GM21447 (cell line): ENCODE measurements at regions not wholly inside any gene's neighbourhood (a gene's known extent, or its start where the extent isn't known, plus 50 kb on each side); places are given as distances from the start of the nearest gene placed in this dataset.
A peak's percentile ranks its signal among the peaks of the same experiment; 100 is the strongest.
"Not testable (repeated sequence)": the region's sequence is repeated elsewhere in the genome, so short reads cannot be mapped to it uniquely, and the experiment has no call there.

Experiments used
- ATAC-seq: cut with Tn5 transposase; IDR thresholded peaks from one replicate; pipeline ENCODE4 v1.9.1; 2021; ENCODE audit not compliant: unreplicated experiment

- ATAC-seq: no peak
These were observed 378.4 kb downstream of the BTG1 start for GRCh38 chr12:91767237-91767636.

- no peak for ATAC-seq
These were observed 379.2 kb downstream of the BTG1 start for GRCh38 chr12:91766454-91766853.

GRCh38 chr12:91763654-91764370, 381.8 kb downstream of the BTG1 start:
- no peak for ATAC-seq

- ATAC-seq: no peak
These were observed 392.0 kb downstream of the BTG1 start for GRCh38 chr12:91753649-91754048.

- no peak for ATAC-seq
These were observed 398.7 kb downstream of the BTG1 start for GRCh38 chr12:91746976-91747375.

GRCh38 chr12:91744597-91744996, 401.0 kb downstream of the BTG1 start:
- no peak for ATAC-seq

- no peak for ATAC-seq
These were observed 401.8 kb downstream of the BTG1 start for GRCh38 chr12:91743704-91744321.

GRCh38 chr12:91743280-91743679, 402.4 kb downstream of the BTG1 start:
- ATAC-seq: no peak

GRCh38 chr12:91741932-91742331, 403.7 kb downstream of the BTG1 start:
- ATAC-seq: no peak

GRCh38 chr12:91733846-91734245, 411.8 kb downstream of the BTG1 start:
- not testable (repeated sequence) for ATAC-seq

GRCh38 chr12:91732086-91732485, 413.6 kb downstream of the BTG1 start:
- ATAC-seq: no peak

- ATAC-seq: no peak
These were observed 416.1 kb downstream of the BTG1 start for GRCh38 chr12:91729543-91729942.

GRCh38 chr12:91723191-91723590, 422.5 kb downstream of the BTG1 start:
- no peak for ATAC-seq

- ATAC-seq: peak; percentile 60
These were observed 423.6 kb downstream of the BTG1 start for GRCh38 chr12:91722072-91722471.

- no peak for ATAC-seq
These were observed 424.6 kb downstream of the BTG1 start for GRCh38 chr12:91721023-91721422.

- ATAC-seq: no peak
These were observed 427.3 kb downstream of the BTG1 start for GRCh38 chr12:91718326-91718725.

GRCh38 chr12:91717804-91718203, 427.8 kb downstream of the BTG1 start:
- ATAC-seq: no peak

- ATAC-seq: not testable (repeated sequence)
These were observed 433.7 kb downstream of the BTG1 start for GRCh38 chr12:91711925-91712324.

GRCh38 chr12:91706466-91706865, 439.2 kb downstream of the BTG1 start:
- no peak for ATAC-seq

- no peak for ATAC-seq
These were observed 441.2 kb downstream of the BTG1 start for GRCh38 chr12:91704446-91704845.

GRCh38 chr12:91703491-91704283, 442.0 kb downstream of the BTG1 start:
- no peak for ATAC-seq

GRCh38 chr12:91702843-91703425, 442.7 kb downstream of the BTG1 start:
- ATAC-seq: no peak
